OCI-LY7 (cell line): ENCODE measurements at regions not wholly inside any gene's neighbourhood (a gene's known extent, or its start where the extent isn't known, plus 50 kb on each side); places are given as distances from the start of the nearest gene placed in this dataset.

Experiments
- BruUV-seq: library from RNA; stranded (reverse); fragments of 400-500 nt; replicated peaks from 2 replicates; lab custom pipeline; 2021; lab: Mats Ljungman, UMichigan
- CTCF ChIA-PET: fragments of 300-600 bp; sonication (Branson Sonifier 250); formaldehyde crosslinking; loops from one replicate; lab custom pipeline; 2022; ENCODE audit warnings: antibody characterized with exemption; ENCODE audit not compliant: unreplicated experiment; lab: Charles Lee
- POLR2A ChIA-PET: fragments of 300-600 bp; sonication (Branson Sonifier 250); formaldehyde crosslinking; loops from one replicate; lab custom pipeline; 2022; ENCODE audit warnings: antibody characterized with exemption; lab: Charles Lee
- DNase-seq: peaks from one replicate; pipeline ENCODE4 v3.0.0-alpha.2; 2015; ENCODE audit warnings: low spot score
- H2AFZ ChIP-seq: fragments of 200-600 bp; sonication (generic), shearing (Covaris generic); 2 replicates; pipeline ENCODE4 v1.6.1; 2014; ENCODE audit warnings: mild to moderate bottlenecking, antibody characterized with exemption, low read length, moderate library complexity
- H3K27ac ChIP-seq: fragments of 200-600 bp; sonication (generic); 2 replicates; pipeline ENCODE4 v1.5.1; 2014; ENCODE audit warnings: mixed run types, low read depth, mild to moderate bottlenecking, moderate library complexity, low read length, inconsistent platforms; ENCODE audit not compliant: poor library complexity, severe bottlenecking
- H3K36me3 ChIP-seq: fragments of 200-600 bp; sonication (generic); 2 replicates; pipeline ENCODE4 v1.6.1; 2014; ENCODE audit warnings: mild to moderate bottlenecking, antibody characterized with exemption, low read length, moderate library complexity, mixed read lengths; ENCODE audit not compliant: insufficient read depth
- H3K4me1 ChIP-seq: fragments of 200-600 bp; sonication (generic); 2 replicates; pipeline ENCODE4 v1.5.1; 2014; ENCODE audit warnings: mild to moderate bottlenecking, low read length; ENCODE audit not compliant: insufficient read depth, poor library complexity, severe bottlenecking
- H3K4me2 ChIP-seq: fragments of 200-600 bp; sonication (generic); 2 replicates; pipeline ENCODE4 v1.6.1; 2014; ENCODE audit warnings: mild to moderate bottlenecking, low read length
- H3K4me3 ChIP-seq: fragments of 200-600 bp; sonication (generic); 2 replicates; pipeline ENCODE4 v1.5.1; 2014; ENCODE audit warnings: mild to moderate bottlenecking, low read depth, low read length; ENCODE audit not compliant: poor library complexity, severe bottlenecking
- H3K79me2 ChIP-seq: fragments of 200-600 bp; sonication (generic); 2 replicates; pipeline ENCODE4 v1.6.1; 2016; ENCODE audit warnings: low read depth, mild to moderate bottlenecking, low read length, moderate library complexity, mixed read lengths; ENCODE audit not compliant: insufficient read depth
- H3K9me2 ChIP-seq: fragments of 200-600 bp; sonication (generic); 2 replicates; pipeline ENCODE4 v1.6.1; 2016; ENCODE audit warnings: mild to moderate bottlenecking, low read length, mixed read lengths; ENCODE audit not compliant: insufficient read depth
- H3K9me3 ChIP-seq: fragments of 200-600 bp; sonication (generic); 2 replicates; pipeline ENCODE4 v1.6.1; 2014; ENCODE audit warnings: mild to moderate bottlenecking, mixed run types, low read length, mixed read lengths
- H4K20me1 ChIP-seq: fragments of 200-600 bp; sonication (generic); 2 replicates; pipeline ENCODE4 v1.6.1; 2014; ENCODE audit warnings: mild to moderate bottlenecking, antibody characterized with exemption, low read length, moderate library complexity, mixed read lengths; ENCODE audit not compliant: insufficient read depth
- EZH2phosphoT487 ChIP-seq: fragments of 200-600 bp; sonication (generic); IDR thresholded peaks from 2 replicates; pipeline ENCODE4 v1.6.1; 2018; ENCODE audit warnings: low read depth, borderline replicate concordance, mild to moderate bottlenecking, mixed run types, antibody characterized with exemption, low read length, moderate library complexity, mixed read lengths
- intact Hi-C: fragments of 100-400 bp; cut with micrococcal nuclease; formaldehyde crosslinking; loops from one replicate; pipeline ENCODE4 v1.10.0; 2022; ENCODE audit not compliant: unreplicated experiment
- TF ChIP-seq, protein P1 (sequence below): fragments of 200-600 bp; sonication (generic); conservative IDR thresholded peaks from 2 replicates; pipeline ENCODE4 v1.5.1; 2014; ENCODE audit warnings: mild to moderate bottlenecking, antibody characterized with exemption, low read length, moderate library complexity, mixed read lengths

DNA sequence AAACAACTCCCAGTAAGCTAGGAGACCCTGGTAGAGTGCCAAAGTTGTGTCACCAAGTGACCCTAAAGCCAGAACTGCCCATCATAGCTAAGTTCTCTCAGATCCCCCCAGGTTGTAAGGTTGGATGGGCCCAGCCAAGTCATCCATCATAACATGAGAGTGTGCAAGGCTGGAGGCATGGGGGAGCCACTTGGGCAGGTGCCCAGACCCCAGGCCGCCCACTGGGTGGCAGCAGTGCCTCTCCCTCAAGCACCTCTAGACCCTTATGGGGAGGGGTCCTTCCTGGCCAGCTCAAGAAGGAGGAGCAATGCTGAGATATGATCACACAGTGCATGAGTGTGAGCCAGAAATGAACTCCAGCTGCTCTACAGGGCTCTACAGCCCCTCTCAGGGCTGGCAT is 154.5 kb downstream of the MYLK4 start:
- intact Hi-C loops, result no loop called here
- H3K36me3 ChIP-seq, result no peaks in the 10 kb centered on the region
- ChIA-PET CTCF (no interaction called here), POLR2A (no interaction called here)
- no TSS peak for BruUV-seq
- TF ChIP-seq EZH2phosphoT487, result no peak
- TF ChIP-seq, protein P1, sequence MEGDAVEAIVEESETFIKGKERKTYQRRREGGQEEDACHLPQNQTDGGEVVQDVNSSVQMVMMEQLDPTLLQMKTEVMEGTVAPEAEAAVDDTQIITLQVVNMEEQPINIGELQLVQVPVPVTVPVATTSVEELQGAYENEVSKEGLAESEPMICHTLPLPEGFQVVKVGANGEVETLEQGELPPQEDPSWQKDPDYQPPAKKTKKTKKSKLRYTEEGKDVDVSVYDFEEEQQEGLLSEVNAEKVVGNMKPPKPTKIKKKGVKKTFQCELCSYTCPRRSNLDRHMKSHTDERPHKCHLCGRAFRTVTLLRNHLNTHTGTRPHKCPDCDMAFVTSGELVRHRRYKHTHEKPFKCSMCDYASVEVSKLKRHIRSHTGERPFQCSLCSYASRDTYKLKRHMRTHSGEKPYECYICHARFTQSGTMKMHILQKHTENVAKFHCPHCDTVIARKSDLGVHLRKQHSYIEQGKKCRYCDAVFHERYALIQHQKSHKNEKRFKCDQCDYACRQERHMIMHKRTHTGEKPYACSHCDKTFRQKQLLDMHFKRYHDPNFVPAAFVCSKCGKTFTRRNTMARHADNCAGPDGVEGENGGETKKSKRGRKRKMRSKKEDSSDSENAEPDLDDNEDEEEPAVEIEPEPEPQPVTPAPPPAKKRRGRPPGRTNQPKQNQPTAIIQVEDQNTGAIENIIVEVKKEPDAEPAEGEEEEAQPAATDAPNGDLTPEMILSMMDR, result peak; percentile 69
- no peaks in the 10 kb centered on the region for H4K20me1 ChIP-seq
- H3K9me3 ChIP-seq, result no peaks in the 10 kb centered on the region
- H3K9me2 ChIP-seq, result no peaks in the 10 kb centered on the region
- peak; percentile 11 for DNase-seq
- no peaks in the 10 kb centered on the region for H3K4me1 ChIP-seq
- no peak overlapping the region for H3K27ac ChIP-seq
- H3K79me2 ChIP-seq, result no peaks in the 10 kb centered on the region
- no peak overlapping the region for H3K4me2 ChIP-seq
- no peak overlapping the region for H2AFZ ChIP-seq
- no peak overlapping the region for H3K4me3 ChIP-seq

GRCh38 chr6:2594868-2595267 is 155.9 kb downstream of the MYLK4 start:
- ChIA-PET POLR2A (no interaction called here), CTCF (no interaction called here)
- intact Hi-C loops, result no loop called here
- H4K20me1 ChIP-seq, result no peaks in the 10 kb centered on the region
- H3K9me2 ChIP-seq, result no peaks in the 10 kb centered on the region
- no peaks in the 10 kb centered on the region for H3K9me3 ChIP-seq
- H3K4me2 ChIP-seq, result no peak overlapping the region
- BruUV-seq, result no TSS peak
- H3K79me2 ChIP-seq, result no peaks in the 10 kb centered on the region
- TF ChIP-seq, protein P1, result no peak
- TF ChIP-seq EZH2phosphoT487, result no peak
- H3K4me3 ChIP-seq, result no peak overlapping the region
- no peaks in the 10 kb centered on the region for H3K36me3 ChIP-seq
- no peak overlapping the region for H3K27ac ChIP-seq
- H3K4me1 ChIP-seq, result no peaks in the 10 kb centered on the region
- no peak for DNase-seq
- H2AFZ ChIP-seq, result no peak overlapping the region

- Histone ChIP-seq H2AFZ (no peak overlapping the region), H3K79me2 (no peaks in the 10 kb centered on the region), H3K9me2 (no peaks in the 10 kb centered on the region), H3K9me3 (no peaks in the 10 kb centered on the region), H4K20me1 (no peaks in the 10 kb centered on the region), H3K27ac (no peak overlapping the region), H3K36me3 (no peaks in the 10 kb centered on the region), H3K4me1 (no peaks in the 10 kb centered on the region), H3K4me2 (no peak overlapping the region), H3K4me3 (no peak overlapping the region)
- intact Hi-C loops, result no loop called here
- CTCF ChIA-PET, result no interaction called here
- no TSS peak for BruUV-seq
- TF ChIP-seq, protein P1, result no peak
- no peak for TF ChIP-seq EZH2phosphoT487
- no peak for DNase-seq
- POLR2A ChIA-PET, result no interaction called here
These were observed 157.6 kb downstream of the MYLK4 start for GRCh38 chr6:2593167-2593566.
